GM13977 (cell line): ENCODE measurements at regions not wholly inside any gene's neighbourhood (a gene's known extent, or its start where the extent isn't known, plus 50 kb on each side); places are given as distances from the start of the nearest gene placed in this dataset.

ENCODE experiments used
- DNase-seq: peaks from one replicate; pipeline ENCODE4 v3.0.0; 2012; ENCODE audit warnings: low spot score
- CTCF ChIP-seq: IDR thresholded peaks from 2 replicates; pipeline ENCODE4 v1.5.1; 2012; ENCODE audit warnings: mild to moderate bottlenecking, control low read depth; ENCODE audit not compliant: insufficient read depth; ENCODE audit errors: extremely low read depth, missing control alignments
- in situ Hi-C: fragments of 300-500 bp; cut with MboI; formaldehyde crosslinking; loops from one replicate; pipeline ENCODE4 v1.12.0; 2022; ENCODE audit warnings: low sequenced_read_pairs, low pct_unique_long_range_greater_than_20kb, mixed read lengths, inconsistent platforms; ENCODE audit not compliant: unreplicated experiment

- no peak for DNase-seq
- TF ChIP-seq CTCF = no peak
- in situ Hi-C loops = no loop called here
These were observed 438.6 kb upstream of the ZNF385D start for GRCh38 chr3:22189616-22190015.

- TF ChIP-seq CTCF = no peak
- in situ Hi-C loops = no loop called here
- DNase-seq = no peak
These were observed 448.1 kb upstream of the ZNF385D start for GRCh38 chr3:22199095-22199494.

DNA sequence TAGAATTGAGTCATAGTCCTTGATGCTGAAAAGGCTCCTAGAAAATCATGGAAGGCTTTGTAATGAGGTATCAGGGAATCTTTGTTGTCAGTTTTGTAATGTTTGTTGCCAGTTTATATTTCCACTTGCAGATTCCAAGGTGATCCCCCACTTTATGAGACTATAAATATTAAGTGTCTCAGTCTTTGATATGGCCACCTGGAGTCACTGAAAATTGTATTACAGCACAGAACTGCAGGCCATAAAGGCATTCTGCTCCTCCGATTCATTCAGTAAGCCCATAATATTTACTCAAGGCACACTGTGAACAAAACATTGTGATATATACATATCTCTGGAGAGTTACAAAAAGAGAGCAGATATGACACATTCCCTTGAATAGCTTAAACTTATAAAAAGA, 457.8 kb upstream of the ZNF385D start:
- no peak for TF ChIP-seq CTCF
- in situ Hi-C loops = no loop called here
- DNase-seq = no peak

GRCh38 chr3:22209578-22209977, 458.6 kb upstream of the ZNF385D start:
- TF ChIP-seq CTCF = no peak
- in situ Hi-C loops = no loop called here
- DNase-seq = no peak

GRCh38 chr3:22210693-22211092, 459.7 kb upstream of the ZNF385D start:
- no peak for DNase-seq
- in situ Hi-C loops = no loop called here
- TF ChIP-seq CTCF = no peak

- TF ChIP-seq CTCF = no peak
- no peak for DNase-seq
- in situ Hi-C loops = no loop called here
These were observed 465.6 kb upstream of the ZNF385D start for GRCh38 chr3:22216601-22217000.

DNA sequence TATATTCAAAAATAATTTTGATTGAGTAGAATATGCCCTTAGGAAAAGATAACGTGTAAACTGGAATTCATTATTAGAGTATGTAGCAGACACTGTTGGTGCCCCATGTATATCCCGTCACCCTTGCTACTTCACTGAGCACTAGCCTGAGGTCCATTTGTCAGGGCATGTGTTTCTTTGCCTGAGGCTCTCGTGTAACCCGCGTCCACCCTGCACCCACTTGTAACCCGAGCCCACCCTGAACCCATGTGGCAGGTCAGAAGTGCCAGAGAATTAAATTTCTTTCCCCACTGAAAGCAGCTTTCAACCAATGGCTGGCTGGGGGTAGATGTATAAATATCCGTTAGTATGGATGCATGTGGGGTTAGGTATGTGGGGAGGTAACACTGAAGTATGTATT, 474.2 kb upstream of the ZNF385D start:
- in situ Hi-C loops = no loop called here
- TF ChIP-seq CTCF = no peak

More for the DNA sequence above, 474.2 kb upstream of the ZNF385D start:
- no peak for DNase-seq
